Cerebellar nuclear complex (tissue), 1 donor: ENCODE measurements at regions not wholly inside any gene's neighbourhood (a gene's known extent, or its start where the extent isn't known, plus 50 kb on each side); places are given as distances from the start of the nearest gene placed in this dataset.

Experiments used
- DNase-seq, 2 experiments: peaks; one replicate each; lab custom pipeline; 2025; lab: John Stamatoyannopoulos, UW

DNA sequence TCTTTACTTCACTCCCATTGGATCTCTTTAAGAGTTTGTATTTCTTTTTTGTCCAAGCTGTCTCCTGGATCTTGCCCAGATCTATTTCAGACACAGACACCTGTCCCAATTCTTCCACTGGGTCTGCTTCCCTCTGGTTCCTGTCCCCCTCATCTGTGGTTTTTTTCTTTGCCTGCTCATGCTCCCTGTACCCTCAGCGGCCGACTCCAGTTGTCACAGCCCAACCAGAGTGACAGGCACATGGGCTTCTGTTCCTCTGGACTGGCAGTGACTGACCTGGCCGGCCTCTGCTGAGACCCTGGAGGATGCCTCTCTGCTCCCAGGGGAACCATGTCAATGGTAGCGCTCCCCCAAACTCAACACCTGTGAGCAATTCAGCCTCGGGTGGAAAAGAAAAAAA lies 142.6 kb downstream of the WSCD1 start:
- no peak for DNase-seq

GRCh38 chr17:6209829-6210228 lies 139.7 kb downstream of the WSCD1 start:
- no peak for DNase-seq

DNA sequence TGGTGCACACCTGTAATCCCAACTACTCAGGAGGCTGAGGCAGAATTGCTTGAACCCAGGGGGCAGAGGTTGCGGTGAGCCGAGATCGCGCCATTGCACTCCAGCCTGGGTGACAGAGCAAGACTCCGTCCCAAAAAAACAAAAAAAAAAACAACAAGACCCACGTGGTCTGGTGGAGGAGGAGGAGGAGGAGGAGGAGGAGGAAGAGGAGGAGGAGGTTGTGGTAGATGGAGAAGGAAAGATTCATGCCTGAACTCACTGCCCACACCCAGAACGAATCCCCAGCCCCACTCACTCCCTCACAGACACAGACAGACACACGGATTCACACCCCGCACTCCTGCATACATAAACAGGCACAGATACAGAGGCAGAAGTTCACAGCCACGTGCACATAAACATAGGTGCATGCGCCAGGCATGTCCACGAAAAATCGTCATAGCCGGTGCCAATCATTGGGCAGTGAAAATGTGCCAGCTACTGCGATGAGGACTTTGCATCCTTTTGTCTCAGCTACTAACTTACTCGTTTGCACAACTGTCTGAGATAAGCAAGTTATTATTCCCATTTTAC lies 138.5 kb downstream of the WSCD1 start:
- no peak for DNase-seq

GRCh38 chr17:6205525-6205924 lies 135.3 kb downstream of the WSCD1 start:
- no peak for DNase-seq

GRCh38 chr17:6205033-6205432 lies 134.9 kb downstream of the WSCD1 start:
- DNase-seq = no peak

DNA sequence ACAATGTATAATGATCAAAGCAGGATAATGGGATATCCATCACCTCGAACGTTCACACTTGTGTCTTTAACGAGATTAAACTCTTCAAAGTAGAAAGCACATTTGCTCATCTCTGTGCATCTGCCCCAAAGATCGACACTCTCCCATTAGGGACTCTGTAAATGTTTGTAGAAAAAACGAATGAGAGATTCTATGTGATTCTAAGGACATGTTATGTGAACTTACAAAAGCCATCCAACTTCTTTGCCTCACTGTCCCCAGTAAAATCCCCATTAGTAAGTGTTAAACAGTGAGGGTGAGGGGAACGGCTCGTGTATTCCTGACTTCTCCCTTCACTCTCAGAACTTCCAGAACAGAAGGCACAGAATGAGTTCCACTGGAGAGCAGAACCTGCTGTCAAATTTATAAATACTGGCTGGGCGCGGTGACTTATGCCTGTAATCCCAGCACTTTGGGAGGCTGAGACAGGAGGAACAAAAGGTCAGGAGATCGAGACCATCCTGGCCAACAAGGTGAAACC lies 134.1 kb downstream of the WSCD1 start:
- no peak for DNase-seq

- no peak for DNase-seq
These were observed 126.2 kb downstream of the WSCD1 start for GRCh38 chr17:6196355-6196754.

DNA sequence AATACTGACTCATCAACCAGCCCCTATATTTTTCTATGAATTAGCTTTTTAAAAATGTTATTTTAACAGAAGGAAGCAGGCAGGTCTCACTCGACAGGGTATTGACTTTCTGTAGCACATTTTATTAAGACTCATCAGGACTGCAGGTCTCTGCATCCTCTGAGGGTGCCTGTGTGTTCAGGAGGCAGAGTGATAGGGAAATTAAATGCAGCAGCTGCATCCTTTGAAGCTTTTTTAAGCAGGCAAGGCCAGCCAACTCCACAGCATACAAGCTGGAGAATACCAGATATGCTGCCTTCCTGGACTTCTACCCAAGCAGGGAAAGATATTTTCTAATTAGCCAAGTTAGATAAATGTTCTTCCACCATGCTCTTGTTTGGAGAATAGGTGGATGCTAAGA lies 124.9 kb downstream of the WSCD1 start:
- no peak for DNase-seq

- DNase-seq = no peak
These were observed 121.5 kb downstream of the WSCD1 start for GRCh38 chr17:6191405-6192324.

DNA sequence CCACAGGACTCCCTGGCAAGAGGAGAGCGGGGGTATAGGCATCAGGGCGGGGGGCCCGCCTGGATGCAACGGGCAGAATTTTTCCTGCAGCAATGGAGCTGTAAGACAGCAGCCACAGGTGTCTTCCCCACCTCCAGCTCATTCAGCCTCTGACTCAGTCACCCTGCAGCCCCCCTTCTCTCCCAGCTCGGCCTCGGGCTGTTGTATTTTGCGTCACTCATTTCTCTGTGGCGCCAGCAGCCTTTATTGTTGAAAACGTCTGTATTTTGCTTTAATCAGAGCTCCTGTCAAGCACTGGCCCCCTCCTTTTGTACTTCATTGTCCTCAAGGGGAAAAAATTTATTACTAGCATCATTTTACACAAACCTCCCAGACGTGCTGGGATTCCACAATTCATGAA lies 117.7 kb downstream of the WSCD1 start:
- DNase-seq = no peak

- no peak for DNase-seq
These were observed 116.8 kb downstream of the WSCD1 start for GRCh38 chr17:6186998-6187397.

GRCh38 chr17:6184508-6184907 lies 114.3 kb downstream of the WSCD1 start:
- no peak for DNase-seq

GRCh38 chr17:6179017-6179416 lies 108.8 kb downstream of the WSCD1 start:
- no peak for DNase-seq

DNA sequence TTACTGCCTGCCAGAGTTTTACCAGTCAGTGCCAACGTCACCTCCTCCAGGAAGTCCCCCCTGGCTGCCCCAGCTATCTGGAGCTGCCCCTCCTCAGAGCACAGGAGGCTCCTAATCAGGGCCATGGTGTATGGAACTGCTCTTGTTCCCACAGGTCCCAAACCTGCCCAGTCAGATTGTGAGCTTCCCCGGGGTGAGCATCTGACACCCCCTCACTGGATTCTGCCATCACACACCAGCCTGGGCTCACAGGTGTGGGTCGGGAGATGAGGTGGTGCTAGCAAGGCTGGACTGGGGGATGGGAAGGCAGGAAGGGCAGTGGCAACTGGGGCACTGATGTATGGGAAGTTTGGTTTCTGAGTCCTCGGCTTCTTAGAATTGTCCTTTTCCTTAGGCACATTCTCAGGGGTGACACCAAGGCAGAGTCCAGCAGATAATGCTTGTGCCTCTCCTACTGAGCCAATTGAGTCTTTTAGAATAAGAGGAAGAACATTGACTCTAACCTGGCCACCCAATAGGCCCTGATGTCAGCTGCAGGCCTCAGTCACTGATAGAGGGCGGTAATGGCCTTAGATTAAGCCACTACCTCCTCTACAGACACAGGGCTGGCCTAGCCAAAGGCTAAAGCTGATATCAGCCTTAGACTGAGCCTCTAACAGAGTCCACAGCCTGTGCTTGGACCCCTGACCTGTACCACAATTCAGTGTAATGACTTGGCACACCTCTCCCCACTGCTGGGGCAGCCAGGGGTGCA lies 107.9 kb downstream of the WSCD1 start:
- no peak for DNase-seq
